Stimulated activated naive CD8-positive, alpha-beta T cell treated with anti-CD3 and anti-CD28 coated beads, Interleukin-15, Interleukin-2, amounts not matched to agents 100 ng/mL and 50 ng/mL, for 24 hours (primary cell): ENCODE measurements at regions not wholly inside any gene's neighbourhood (a gene's known extent, or its start where the extent isn't known, plus 50 kb on each side); places are given as distances from the start of the nearest gene placed in this dataset.

Source experiments
- H3K27ac Mint-ChIP-seq: one replicate; pipeline ENCODE4 v1.8.0; 2021; ENCODE audit warnings: mild to moderate bottlenecking, mixed read lengths
- H3K27me3 Mint-ChIP-seq: one replicate; pipeline ENCODE4 v1.8.0; 2021; ENCODE audit warnings: mixed read lengths
- H3K36me3 Mint-ChIP-seq: one replicate; pipeline ENCODE4 v1.8.0; 2021; ENCODE audit warnings: low read depth, mixed read lengths
- H3K4me1 Mint-ChIP-seq: one replicate; pipeline ENCODE4 v1.8.0; 2021; ENCODE audit warnings: low read depth, mixed read lengths
- H3K4me3 Mint-ChIP-seq: one replicate; pipeline ENCODE4 v1.8.0; 2021; ENCODE audit warnings: mild to moderate bottlenecking, mixed read lengths
- H3K9me3 Mint-ChIP-seq: one replicate; pipeline ENCODE4 v1.8.0; 2021; ENCODE audit warnings: mixed read lengths

DNA sequence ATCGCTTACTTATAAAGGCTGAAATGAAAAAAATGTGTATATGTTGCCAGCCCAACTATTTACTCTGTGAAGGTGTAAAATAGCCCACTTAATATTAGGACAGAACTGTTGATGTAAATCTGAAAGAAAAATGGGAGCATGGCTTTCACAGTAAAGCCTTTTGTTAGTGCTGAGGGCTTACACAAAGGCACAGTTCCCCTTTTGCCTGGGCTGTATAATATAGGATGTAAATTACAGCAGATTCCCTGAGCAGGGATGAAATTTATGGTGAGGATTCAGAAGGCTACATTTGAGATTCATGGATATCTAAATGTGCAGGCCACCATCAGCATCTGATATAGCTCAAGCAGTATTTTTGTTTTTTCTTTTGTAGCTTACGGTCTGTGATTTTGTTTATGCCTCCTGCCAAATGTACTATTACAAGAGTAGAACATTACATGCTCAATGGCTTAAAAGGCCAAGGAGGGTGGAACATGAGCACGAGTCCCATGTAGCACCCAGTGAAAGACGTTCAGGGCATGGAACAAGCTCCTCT, 109.1 kb upstream of the ATP10A start:
- H3K36me3 Mint-ChIP-seq = no peaks in the 10 kb centered on the region
- H3K27me3 Mint-ChIP-seq = peaks cover 17% of the 10 kb centered on the region
- no peaks in the 10 kb centered on the region for H3K9me3 Mint-ChIP-seq
- no peaks in the 10 kb centered on the region for H3K4me1 Mint-ChIP-seq
- no peak overlapping the region for H3K4me3 Mint-ChIP-seq
- no peak overlapping the region for H3K27ac Mint-ChIP-seq

- no peak overlapping the region for H3K27ac Mint-ChIP-seq
- no peak overlapping the region for H3K4me3 Mint-ChIP-seq
- H3K36me3 Mint-ChIP-seq = no peaks in the 10 kb centered on the region
- H3K4me1 Mint-ChIP-seq = no peaks in the 10 kb centered on the region
- H3K9me3 Mint-ChIP-seq = no peaks in the 10 kb centered on the region
- H3K27me3 Mint-ChIP-seq = peaks cover 17% of the 10 kb centered on the region
These were observed 107.9 kb upstream of the ATP10A start for GRCh38 chr15:25971053-25971452.

DNA sequence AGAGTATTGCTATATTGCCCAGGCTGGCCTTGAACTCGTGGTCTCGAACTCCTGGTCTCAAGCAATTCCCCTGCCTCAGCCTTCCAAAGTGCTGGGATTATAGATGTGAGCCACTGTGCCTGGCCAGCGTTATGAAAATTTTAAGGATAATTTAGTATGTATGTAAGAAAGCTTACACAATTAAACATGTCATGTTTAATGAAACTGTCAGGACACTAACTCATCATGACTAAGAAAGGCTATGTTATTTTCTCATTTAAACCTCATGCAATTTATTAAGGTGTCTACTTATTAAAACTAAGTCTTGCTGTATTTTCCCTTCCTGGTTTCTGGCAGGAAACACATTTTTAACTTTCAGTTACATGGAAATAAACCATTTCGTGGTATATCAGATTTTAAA, 106.8 kb upstream of the ATP10A start:
- H3K27ac Mint-ChIP-seq = no peak overlapping the region
- no peaks in the 10 kb centered on the region for H3K4me1 Mint-ChIP-seq
- peaks cover 16% of the 10 kb centered on the region for H3K27me3 Mint-ChIP-seq
- no peaks in the 10 kb centered on the region for H3K9me3 Mint-ChIP-seq
- H3K4me3 Mint-ChIP-seq = no peak overlapping the region
- H3K36me3 Mint-ChIP-seq = no peaks in the 10 kb centered on the region

- Mint-ChIP-seq H3K27me3 (peaks cover 8% of the 10 kb centered on the region), H3K4me3 (no peak overlapping the region), H3K9me3 (no peaks in the 10 kb centered on the region), H3K27ac (no peak overlapping the region), H3K4me1 (no peaks in the 10 kb centered on the region), H3K36me3 (no peaks in the 10 kb centered on the region)
These were observed 104.0 kb upstream of the ATP10A start for GRCh38 chr15:25967116-25967515.

DNA sequence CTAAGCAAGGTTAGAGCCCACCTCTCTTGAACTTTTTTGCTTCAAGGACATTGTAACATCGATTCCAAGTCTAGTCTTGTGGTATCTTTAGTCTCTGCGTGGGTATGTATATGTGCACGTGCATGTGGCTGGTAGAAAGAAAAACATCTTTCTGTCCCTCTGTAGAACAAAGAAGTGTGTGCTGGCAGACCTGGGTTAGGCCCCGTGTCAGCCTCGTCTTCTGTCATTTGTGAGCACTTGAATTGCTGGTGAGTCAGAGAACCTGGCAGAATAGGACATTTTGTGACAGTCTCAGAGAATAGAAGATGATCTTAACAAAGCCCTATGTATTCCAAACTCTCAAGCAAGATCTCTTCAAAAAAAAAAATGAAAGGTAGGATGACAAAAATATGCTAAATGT, 102.2 kb upstream of the ATP10A start:
- no peak overlapping the region for H3K27ac Mint-ChIP-seq
- peaks cover 5% of the 10 kb centered on the region for H3K27me3 Mint-ChIP-seq
- H3K9me3 Mint-ChIP-seq = no peaks in the 10 kb centered on the region
- H3K4me3 Mint-ChIP-seq = no peak overlapping the region
- no peaks in the 10 kb centered on the region for H3K36me3 Mint-ChIP-seq
- H3K4me1 Mint-ChIP-seq = no peaks in the 10 kb centered on the region

DNA sequence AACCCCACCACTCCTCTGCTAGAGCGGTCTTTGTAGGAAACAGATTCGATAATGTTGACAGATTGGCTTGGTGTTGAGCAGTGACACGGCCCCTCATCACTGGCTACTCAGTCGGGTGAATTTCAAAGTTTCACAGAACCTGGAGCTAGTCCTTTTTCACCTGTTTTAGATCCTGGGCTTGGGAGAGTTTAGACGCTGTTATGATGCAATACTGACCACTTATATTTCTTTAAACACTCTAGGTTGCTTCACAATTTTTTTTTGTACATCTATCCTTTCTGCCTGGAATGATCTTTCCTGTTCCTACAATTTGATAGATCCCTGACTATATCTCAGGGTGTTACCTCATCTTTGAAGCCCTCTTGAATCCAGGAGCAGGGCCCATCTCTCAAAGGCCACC, 97.1 kb upstream of the ATP10A start:
- Mint-ChIP-seq H3K9me3 (no peaks in the 10 kb centered on the region), H3K36me3 (no peaks in the 10 kb centered on the region), H3K4me3 (no peak overlapping the region), H3K27me3 (peaks cover 4% of the 10 kb centered on the region), H3K27ac (no peak overlapping the region), H3K4me1 (no peaks in the 10 kb centered on the region)

GRCh38 chr15:25959100-25959499, 96.0 kb upstream of the ATP10A start:
- H3K9me3 Mint-ChIP-seq = no peaks in the 10 kb centered on the region
- no peak overlapping the region for H3K4me3 Mint-ChIP-seq
- H3K27ac Mint-ChIP-seq = no peak overlapping the region
- no peaks in the 10 kb centered on the region for H3K36me3 Mint-ChIP-seq
- H3K4me1 Mint-ChIP-seq = no peaks in the 10 kb centered on the region
- H3K27me3 Mint-ChIP-seq = peaks cover 9% of the 10 kb centered on the region

- H3K27ac Mint-ChIP-seq = no peak overlapping the region
- no peaks in the 10 kb centered on the region for H3K4me1 Mint-ChIP-seq
- peaks cover 13% of the 10 kb centered on the region for H3K27me3 Mint-ChIP-seq
- no peaks in the 10 kb centered on the region for H3K36me3 Mint-ChIP-seq
- H3K4me3 Mint-ChIP-seq = no peak overlapping the region
- H3K9me3 Mint-ChIP-seq = peaks cover 10% of the 10 kb centered on the region
These were observed 92.5 kb upstream of the ATP10A start for GRCh38 chr15:25955628-25956027.

DNA sequence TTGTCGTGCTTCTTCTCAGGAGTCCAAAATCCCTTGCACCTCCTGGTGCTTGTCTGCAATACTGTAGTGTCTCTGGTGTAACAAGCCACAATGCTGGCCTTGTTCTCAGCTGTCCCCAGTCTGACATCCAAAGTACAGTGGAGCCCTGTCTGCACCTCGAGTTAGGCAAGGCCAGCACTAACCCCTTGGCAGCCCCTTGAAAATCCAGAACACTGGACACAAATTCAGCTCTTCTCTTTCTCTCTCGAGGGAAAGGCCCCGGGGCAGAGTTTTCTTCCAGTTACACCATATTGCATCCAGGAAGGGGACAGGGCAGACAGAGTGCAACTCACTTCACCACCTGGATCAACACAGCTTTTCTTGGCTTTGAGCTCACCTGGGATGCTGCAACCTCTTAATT, 91.3 kb upstream of the ATP10A start:
- no peak overlapping the region for H3K27ac Mint-ChIP-seq
- peaks cover 10% of the 10 kb centered on the region for H3K9me3 Mint-ChIP-seq
- no peaks in the 10 kb centered on the region for H3K4me1 Mint-ChIP-seq
- H3K4me3 Mint-ChIP-seq = no peak overlapping the region
- peaks cover 9% of the 10 kb centered on the region for H3K27me3 Mint-ChIP-seq
- H3K36me3 Mint-ChIP-seq = no peaks in the 10 kb centered on the region

GRCh38 chr15:25950014-25950413, 86.9 kb upstream of the ATP10A start:
- Mint-ChIP-seq H3K4me3 (no peak overlapping the region), H3K36me3 (no peaks in the 10 kb centered on the region), H3K27ac (no peak overlapping the region), H3K9me3 (peaks cover 10% of the 10 kb centered on the region), H3K4me1 (peaks cover 3% of the 10 kb centered on the region), H3K27me3 (peaks cover 8% of the 10 kb centered on the region)

DNA sequence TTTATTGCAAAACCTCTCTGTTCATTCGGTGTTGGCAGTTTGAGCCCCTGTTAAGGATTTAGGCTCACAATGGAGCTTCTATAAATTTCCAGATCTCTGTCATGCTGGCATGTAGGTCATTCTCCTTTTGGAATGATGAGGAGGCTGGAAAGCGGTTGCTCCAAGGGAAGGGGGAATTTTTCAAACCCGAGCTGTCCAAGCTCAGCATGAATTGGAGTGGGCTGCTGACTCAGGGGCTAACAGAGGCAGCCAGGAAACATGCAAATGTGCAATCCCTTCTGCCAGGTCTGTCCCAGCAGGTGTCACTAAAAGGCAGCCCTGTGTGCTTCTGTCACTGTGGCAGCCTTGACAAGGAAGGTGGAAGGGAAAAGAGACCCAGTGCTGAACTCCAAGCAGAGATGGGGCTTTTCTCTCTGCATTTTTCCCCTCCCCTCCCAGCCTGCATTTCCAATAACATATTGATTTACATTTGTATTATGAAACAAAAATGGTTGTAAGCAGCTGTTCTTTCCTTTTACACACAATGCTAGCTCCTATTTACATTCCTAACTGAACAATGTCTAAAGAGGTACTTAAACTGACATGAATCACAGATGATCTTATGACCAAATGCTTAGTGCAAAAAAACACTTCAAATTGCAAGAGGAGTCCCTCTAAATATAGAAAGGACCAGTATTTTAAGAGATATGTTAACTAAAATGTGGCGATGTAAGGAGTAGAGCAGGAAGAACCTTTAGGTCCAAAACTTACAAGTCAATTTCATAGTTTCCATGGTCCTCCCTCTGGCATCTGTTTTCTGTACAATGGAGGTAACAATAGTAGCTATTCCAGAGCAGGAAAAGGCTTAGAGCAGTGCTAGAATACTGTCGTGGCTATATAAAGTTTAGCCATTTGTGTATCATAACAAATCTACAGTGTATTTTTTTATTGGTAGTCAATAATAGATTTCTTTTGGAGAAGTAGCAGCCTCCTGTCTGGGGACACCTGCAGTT, 84.5 kb upstream of the ATP10A start:
- peaks cover 3% of the 10 kb centered on the region for H3K4me1 Mint-ChIP-seq
- no peak overlapping the region for H3K4me3 Mint-ChIP-seq
- no peaks in the 10 kb centered on the region for H3K36me3 Mint-ChIP-seq
- peaks cover 5% of the 10 kb centered on the region for H3K9me3 Mint-ChIP-seq
- no peak overlapping the region for H3K27ac Mint-ChIP-seq
- H3K27me3 Mint-ChIP-seq = no peaks in the 10 kb centered on the region

DNA sequence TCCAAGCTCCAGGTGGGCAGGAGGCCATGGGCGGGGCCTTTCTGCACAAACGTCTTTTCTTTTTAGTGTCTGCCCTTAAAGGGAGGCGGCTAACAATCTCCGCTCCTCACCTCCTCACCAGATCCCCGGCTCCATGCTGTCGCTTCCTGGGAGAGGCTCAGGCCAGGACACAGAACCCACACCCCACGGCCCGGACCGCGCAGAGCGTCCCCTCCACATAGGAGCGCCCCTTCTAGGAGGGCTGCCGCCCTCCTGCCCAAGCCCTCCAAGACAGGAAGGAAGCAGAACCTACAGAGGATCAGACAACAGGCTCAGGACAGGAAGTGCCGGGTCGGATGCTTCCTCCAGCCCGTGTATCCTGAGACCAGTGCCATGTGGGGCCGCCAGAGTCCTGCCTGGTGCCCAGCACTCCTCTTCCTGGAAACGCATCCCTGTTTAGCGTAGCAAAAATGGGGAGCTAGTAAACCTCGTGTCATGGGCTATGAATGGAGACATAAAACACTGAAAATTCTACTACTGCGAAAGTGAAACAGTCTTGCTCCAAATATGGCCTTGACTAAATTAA, 83.2 kb upstream of the ATP10A start:
- H3K4me1 Mint-ChIP-seq = peaks cover 3% of the 10 kb centered on the region
- no peak overlapping the region for H3K4me3 Mint-ChIP-seq
- no peaks in the 10 kb centered on the region for H3K9me3 Mint-ChIP-seq
- no peak overlapping the region for H3K27ac Mint-ChIP-seq
- H3K27me3 Mint-ChIP-seq = no peaks in the 10 kb centered on the region
- H3K36me3 Mint-ChIP-seq = no peaks in the 10 kb centered on the region

DNA sequence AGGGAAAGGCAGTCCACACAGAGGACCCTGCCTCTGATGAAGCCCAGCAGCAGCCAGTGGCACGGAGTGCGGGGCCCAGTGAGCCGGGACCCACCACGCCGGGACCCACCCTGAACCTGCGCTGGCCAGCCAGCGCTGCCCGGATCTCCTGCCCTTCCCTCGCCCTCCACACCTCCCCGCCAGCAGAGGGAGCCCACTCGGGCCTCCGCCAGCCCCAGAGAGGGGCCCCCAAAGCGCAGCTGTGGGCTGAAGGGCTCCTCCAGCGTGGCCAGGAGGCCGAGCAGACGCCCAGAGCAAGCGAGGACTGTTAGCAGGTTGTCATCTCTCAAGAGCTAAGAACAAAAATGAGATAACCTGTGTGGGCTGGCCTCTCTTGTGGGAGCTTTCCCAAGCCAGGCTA, 81.3 kb upstream of the ATP10A start:
- Mint-ChIP-seq H3K27me3 (no peaks in the 10 kb centered on the region), H3K9me3 (no peaks in the 10 kb centered on the region), H3K27ac (no peak overlapping the region), H3K4me3 (no peak overlapping the region), H3K36me3 (no peaks in the 10 kb centered on the region), H3K4me1 (peaks cover 3% of the 10 kb centered on the region)

- peaks cover 3% of the 10 kb centered on the region for H3K4me1 Mint-ChIP-seq
These were observed 80.7 kb upstream of the ATP10A start for GRCh38 chr15:25943831-25944230.

DNA sequence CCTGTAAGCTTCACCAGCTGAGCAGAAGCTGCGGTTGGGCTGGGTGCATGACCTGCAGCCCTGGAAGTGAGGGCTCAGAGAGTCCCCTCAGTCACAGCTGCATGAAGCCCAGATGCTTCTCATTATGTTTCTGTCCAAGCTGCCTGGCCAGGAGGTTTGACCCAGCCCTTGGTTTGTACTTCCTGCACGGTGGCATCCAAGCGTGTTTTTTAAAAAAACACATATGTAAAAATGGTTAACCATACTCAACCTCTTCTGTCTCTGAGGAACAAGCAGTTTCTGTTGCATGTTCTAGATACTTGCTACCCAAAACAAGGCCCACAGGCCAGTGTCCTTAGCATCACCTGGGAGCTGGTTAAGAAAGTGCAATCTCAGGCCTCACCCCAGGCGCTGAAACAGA, 76.0 kb upstream of the ATP10A start:
- Mint-ChIP-seq H3K4me3 (no peak overlapping the region), H3K27me3 (no peaks in the 10 kb centered on the region)

More at GRCh38 chr15:25943831-25944230, 80.7 kb upstream of the ATP10A start:
- Mint-ChIP-seq H3K27ac (no peak overlapping the region), H3K4me3 (no peak overlapping the region), H3K36me3 (no peaks in the 10 kb centered on the region), H3K27me3 (no peaks in the 10 kb centered on the region), H3K9me3 (no peaks in the 10 kb centered on the region)

More for the DNA sequence above, 76.0 kb upstream of the ATP10A start:
- Mint-ChIP-seq H3K9me3 (no peaks in the 10 kb centered on the region), H3K27ac (no peak overlapping the region), H3K36me3 (no peaks in the 10 kb centered on the region), H3K4me1 (no peaks in the 10 kb centered on the region)
